ENCODE measurements at regions not wholly inside any gene's neighbourhood (a gene's known extent, or its start where the extent isn't known, plus 50 kb on each side); places are given as distances from the start of the nearest gene placed in this dataset.

DNA sequence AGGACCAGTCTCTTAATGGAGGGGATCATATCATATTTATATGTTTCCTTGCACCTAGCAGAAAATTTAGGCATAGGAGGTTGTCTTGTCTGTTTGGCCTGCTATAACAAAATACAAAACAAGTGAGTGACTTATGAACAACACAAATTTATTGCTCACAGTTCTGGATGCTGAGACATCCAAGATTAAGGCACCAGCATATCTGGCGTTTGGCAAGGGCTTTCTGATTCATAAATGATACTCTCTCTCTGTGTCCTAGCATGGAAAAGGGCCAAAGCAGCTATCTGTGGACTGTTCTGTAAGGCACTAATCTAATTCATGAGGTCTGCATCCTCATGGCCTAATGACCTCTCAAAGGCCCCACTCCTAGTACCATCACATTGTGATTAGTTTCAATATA, 683.0 kb downstream of the NR2F2 start:
- TF ChIP-seq, protein P1, sequence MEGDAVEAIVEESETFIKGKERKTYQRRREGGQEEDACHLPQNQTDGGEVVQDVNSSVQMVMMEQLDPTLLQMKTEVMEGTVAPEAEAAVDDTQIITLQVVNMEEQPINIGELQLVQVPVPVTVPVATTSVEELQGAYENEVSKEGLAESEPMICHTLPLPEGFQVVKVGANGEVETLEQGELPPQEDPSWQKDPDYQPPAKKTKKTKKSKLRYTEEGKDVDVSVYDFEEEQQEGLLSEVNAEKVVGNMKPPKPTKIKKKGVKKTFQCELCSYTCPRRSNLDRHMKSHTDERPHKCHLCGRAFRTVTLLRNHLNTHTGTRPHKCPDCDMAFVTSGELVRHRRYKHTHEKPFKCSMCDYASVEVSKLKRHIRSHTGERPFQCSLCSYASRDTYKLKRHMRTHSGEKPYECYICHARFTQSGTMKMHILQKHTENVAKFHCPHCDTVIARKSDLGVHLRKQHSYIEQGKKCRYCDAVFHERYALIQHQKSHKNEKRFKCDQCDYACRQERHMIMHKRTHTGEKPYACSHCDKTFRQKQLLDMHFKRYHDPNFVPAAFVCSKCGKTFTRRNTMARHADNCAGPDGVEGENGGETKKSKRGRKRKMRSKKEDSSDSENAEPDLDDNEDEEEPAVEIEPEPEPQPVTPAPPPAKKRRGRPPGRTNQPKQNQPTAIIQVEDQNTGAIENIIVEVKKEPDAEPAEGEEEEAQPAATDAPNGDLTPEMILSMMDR (IDR thresholded peaks at IDR 0.05; ENCODE audit: low read depth, low read length): no peak
- no peak overlapping the region for H3K4me3 ChIP-seq (ENCODE audit: low read depth, low read length)

DNA sequence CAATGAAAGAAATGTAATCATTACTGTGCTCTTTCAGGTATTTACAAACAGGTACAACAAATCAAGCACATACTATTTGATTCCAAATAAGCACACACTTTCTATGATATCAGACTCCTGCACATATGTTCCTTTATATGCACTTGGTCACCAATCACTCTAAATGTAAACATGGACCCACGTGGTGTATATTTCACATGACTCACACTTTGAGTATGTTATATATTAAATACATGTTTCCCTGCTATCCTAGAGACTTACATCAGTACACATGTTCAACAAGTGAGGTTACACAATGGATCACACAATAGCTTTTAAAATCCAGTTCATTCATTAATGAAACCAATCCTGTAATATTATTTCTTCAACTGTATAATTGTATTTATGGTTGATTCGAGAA, 683.5 kb downstream of the NR2F2 start:
- H3K4me3 ChIP-seq (ENCODE audit: low read depth, low read length): no peak overlapping the region
- TF ChIP-seq, protein P1 (IDR thresholded peaks at IDR 0.05; ENCODE audit: low read depth, low read length): no peak

DNA sequence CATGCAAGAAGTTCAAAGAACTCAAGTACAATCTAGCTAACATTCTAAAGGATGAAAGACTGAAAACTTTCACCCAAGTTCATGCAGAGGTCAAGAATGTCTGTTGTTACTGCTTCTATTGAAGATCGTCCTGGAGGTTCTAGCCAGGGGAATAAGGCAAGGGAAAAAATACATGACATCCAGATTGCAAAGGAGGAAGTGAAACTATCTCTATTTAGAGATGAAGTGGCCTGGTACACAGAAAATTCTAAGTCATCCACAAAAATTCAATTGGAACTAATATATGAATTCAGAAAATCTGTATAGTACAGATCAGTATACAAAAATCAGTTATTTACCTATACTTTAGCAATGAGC, 693.0 kb downstream of the NR2F2 start:
- no peak overlapping the region for H3K4me3 ChIP-seq (ENCODE audit: low read depth, low read length)
- TF ChIP-seq, protein P1 (IDR thresholded peaks at IDR 0.05; ENCODE audit: low read depth, low read length): no peak

DNA sequence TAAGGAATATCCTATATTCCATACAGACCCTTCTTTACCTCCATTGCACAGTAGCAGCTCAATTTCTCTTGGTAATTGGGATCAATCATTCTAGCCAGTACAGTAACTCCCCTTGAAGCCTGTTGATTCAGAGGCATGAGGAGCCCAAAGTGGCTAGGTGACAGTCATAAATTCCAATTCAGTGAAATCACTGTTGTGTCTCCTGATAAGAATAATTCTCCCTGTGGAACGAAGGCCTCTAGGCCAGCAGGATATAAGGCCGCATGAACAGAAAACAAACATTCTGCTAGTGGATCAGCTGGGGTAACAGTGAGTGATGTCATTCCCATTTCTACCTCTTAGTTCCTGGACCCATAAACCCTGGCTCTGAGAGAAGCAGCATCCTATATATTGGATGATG, 696.3 kb downstream of the NR2F2 start:
- TF ChIP-seq, protein P1 (IDR thresholded peaks at IDR 0.05; ENCODE audit: low read depth, low read length): no peak
- no peak overlapping the region for H3K4me3 ChIP-seq (ENCODE audit: low read depth, low read length)

DNA sequence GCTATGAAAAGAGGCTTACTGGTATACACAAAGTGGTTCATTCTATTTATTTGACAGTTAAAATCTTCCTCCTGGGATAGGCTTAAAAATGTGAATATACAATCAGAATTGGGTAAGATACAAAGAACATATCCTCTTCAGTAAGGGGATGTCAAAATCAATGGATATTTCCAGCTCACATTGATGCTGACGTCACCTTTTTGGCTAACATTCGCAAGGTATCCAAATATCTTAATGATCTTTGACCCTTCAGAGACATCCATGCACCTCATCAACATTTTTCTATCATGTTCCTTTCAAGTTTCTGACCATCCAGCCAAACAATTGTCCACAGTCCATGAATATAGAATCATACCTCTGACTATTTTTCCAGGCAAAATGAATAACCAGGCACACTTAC, 697.3 kb downstream of the NR2F2 start:
- TF ChIP-seq, protein P1 (IDR thresholded peaks at IDR 0.05; ENCODE audit: low read depth, low read length): no peak

DNA sequence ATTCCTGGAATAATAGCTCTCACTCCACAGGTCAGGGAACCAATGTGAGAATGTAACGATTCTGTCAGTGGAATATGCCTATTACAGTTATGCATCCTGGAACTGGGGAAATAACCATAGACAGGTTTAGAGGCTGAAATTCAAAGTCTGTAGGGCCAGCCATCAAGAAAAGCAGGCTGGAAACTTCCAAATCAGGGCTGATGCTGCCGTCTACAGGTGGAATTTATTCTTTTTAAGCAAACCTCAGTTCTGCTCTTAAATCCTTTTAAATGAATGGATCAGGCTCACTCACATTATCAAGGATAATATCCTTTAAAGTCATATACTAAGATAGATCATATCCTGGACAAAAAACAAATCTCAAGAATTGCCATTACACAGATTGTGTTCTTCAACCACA, 699.8 kb downstream of the NR2F2 start:
- H3K4me3 ChIP-seq (ENCODE audit: low read depth, low read length): no peak overlapping the region
- TF ChIP-seq, protein P1 (IDR thresholded peaks at IDR 0.05; ENCODE audit: low read depth, low read length): no peak

More for the DNA sequence above, 697.3 kb downstream of the NR2F2 start:
- no peak overlapping the region for H3K4me3 ChIP-seq (ENCODE audit: low read depth, low read length)

DNA sequence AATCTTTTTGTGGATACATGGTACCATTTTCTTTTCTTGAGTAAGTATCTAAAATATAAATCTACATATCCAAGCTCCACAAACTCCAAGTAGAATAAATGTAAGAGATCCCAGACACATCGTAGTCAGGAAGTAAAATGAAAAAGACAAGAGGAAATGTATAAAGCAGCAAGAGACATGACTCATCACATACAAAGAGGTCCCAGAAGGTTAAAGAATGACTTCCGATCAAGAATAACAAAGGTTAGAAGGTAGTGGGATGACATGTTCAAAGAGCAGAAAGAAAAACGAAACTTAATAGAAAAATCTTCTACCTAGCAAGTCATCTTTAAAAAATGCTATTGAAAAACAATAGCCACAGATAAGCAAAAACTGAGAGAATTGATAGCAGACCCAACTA, 705.8 kb downstream of the NR2F2 start:
- TF ChIP-seq, protein P1 (IDR thresholded peaks at IDR 0.05; ENCODE audit: low read depth, low read length): no peak
- no peak overlapping the region for H3K4me3 ChIP-seq (ENCODE audit: low read depth, low read length)

Data from WI38 (cell line).